ENCODE measurements at regions not wholly inside any gene's neighbourhood (a gene's known extent, or its start where the extent isn't known, plus 50 kb on each side); places are given as distances from the start of the nearest gene placed in this dataset.
"Not testable (repeated sequence)": the region's sequence is repeated elsewhere in the genome, so short reads cannot be mapped to it uniquely, and the experiment has no call there.

DNA sequence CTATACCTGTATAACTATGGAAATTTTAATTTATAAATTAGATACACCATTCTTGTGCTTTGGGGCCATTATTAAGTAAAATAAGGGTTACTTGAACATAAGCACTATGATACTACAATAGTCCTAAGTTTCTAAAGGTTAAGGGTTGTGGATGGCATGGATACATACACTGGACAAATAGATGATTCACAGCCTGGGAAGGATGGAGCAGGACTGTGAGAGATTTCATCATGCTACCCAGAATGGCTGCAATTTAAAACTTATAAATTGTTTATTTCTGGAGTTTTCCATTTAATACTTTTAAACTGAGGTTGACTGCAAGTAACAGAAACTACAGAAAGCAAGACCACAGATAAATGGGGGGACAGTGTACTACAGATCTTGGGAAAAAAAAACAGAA is 295.8 kb upstream of the ZNF804A start:
- in situ Hi-C loops (cut with HindIII; ENCODE audit: low sequenced_read_pairs) = no loop called here

DNA sequence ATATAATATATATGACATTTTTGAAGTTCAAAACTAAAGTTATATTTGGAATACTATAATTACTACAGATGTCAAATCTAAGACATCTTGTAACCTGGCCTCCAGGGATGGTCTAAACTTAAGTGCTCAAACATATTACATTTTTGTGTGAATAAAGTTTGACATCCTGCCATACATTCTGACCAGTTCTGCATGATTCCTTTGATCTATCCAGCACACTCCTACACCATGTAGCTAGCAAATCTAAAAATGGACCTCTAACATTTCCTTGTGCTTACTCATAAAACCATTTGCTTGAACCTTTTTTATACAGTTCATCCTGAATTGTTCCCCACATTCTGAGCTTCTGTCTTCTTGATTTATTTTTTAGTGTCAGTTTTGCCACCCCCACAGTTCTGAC is 294.3 kb upstream of the ZNF804A start:
- in situ Hi-C loops (cut with HindIII; ENCODE audit: low sequenced_read_pairs) = no loop called here

DNA sequence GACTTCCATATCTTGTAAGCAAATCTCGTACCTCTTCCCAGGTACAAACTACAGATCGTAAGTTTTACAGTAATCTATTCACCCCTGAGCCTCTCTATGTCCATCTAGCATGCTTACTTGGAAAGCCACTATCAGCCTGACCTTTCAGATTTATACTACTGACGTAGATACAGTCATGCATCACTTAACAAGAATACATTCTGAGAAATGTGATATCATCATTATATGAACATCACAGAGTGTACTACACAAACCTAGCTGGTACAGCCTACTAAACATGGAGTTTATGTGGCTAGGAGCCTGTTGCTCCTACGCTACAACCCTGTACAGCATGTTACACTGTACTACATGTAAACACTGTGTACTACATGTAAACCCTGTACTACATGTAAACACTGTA is 293.2 kb upstream of the ZNF804A start:
- in situ Hi-C loops (cut with HindIII; ENCODE audit: low sequenced_read_pairs) = no loop called here

DNA sequence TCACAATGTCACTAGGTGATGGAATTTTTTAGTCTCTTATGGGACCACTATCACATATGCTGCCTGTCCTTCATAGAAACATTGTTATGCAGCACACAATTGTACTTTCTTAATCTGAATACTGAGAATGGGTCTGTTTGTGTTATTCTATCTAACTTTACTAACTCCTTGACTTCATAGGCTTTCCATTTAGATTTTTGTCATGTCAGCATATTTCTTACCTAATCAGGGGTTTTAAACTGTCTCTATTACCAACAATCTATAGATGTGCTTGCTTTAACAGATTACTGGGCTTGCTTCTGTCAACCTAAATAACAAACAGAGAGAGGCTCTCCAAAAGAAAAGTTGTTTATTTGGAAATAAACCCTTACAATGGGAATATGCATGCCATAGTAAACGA is 289.6 kb upstream of the ZNF804A start:
- in situ Hi-C loops (cut with HindIII; ENCODE audit: low sequenced_read_pairs) = no loop called here

DNA sequence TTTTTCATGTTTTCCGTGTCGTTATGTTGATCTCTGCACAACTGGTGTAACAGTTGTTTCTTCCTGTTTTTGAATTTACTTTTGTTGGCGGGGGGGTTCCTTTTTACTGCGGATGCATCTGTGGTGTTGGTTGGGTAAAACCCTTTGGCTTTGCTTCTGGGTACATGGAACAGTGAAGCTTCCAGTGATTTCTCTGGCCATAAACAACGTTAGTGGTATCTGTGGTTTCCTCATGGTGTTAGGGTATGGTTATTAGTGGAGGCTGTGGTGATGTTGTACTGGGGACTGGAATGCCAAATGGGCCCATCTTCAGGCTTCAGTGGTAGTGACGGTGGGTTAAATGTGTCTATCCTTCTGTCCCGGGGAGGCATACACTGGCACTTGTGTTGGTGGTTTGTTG is 285.4 kb upstream of the ZNF804A start:
- in situ Hi-C loops (cut with HindIII; ENCODE audit: low sequenced_read_pairs) = no loop called here

DNA sequence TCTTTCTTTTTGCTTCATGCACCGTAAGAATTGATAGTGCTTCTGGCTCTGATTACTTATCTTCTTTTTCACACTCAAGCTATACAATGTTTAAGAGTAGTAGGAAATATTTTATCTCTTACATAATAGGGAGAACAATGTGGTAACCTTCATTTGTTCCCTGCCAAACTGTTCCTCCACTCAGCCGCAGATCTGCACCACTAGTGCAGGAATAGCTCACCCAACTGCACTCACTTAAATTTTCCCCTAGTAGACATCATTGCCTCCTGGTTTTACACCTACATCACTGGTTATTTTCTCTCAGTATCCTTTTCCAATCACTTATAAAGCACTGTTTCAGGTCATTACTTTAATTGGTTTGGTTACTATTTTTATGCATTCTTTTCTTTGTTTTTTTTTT is 283.5 kb upstream of the ZNF804A start:
- in situ Hi-C loops (cut with HindIII; ENCODE audit: low sequenced_read_pairs) = no loop called here

DNA sequence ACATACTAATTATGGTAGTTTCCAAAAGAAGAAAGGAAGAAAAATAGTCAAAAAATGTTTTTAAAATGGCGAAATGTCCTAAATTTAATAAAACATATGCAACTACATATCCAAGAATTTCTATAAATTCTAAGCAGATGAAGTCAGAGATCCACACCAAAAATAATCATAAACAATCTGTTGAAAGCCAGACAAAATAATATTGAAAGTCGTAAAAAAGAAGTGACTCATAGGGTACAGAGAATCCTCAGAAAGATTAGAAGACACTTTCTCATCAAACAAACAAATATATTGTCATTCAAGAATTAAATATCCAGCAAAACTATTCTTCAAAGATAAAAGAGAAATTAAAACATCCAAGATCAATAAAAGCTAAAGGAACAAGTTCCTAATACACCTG is 281.4 kb upstream of the ZNF804A start:
- in situ Hi-C loops (cut with HindIII; ENCODE audit: low sequenced_read_pairs) = no loop called here

DNA sequence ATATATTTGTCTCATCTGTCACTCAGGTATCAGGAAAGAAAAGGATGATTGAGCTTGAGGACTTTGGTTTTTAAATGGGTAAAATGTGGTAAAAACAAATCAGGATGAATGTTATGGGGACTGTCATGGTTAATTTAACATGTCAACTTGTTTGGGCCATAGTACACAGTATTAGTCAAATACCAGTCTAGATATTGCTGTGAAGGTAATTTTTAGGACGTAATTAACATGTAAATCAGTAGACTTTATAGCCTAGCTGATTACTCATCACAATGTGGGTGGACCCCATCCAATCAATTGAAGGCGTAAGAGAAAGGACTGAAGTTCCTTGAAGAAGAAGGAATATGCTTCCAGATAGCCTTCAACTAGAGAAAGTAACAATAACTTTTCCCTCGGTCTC is 275.7 kb upstream of the ZNF804A start:
- in situ Hi-C loops (cut with HindIII; ENCODE audit: low sequenced_read_pairs) = no loop called here

DNA sequence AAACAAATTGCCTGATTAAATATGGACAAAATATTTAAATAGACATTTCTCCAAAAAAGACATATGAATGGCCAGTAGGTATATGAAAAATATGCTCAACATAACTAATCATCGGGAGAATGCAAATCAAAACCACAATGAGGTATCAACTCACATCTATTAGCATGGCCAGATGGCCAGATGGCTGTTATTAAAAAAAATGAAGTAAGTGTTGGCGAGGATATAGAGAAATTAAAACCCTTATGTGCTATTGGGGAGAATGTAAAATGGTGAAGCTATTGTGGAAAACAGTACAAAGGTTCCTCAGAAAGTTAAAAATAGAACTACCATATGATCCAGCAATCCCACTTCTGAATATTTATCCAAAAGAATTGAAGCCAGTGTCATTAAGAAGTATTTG is 272.3 kb upstream of the ZNF804A start:
- in situ Hi-C loops (cut with HindIII; ENCODE audit: low sequenced_read_pairs) = no loop called here

DNA sequence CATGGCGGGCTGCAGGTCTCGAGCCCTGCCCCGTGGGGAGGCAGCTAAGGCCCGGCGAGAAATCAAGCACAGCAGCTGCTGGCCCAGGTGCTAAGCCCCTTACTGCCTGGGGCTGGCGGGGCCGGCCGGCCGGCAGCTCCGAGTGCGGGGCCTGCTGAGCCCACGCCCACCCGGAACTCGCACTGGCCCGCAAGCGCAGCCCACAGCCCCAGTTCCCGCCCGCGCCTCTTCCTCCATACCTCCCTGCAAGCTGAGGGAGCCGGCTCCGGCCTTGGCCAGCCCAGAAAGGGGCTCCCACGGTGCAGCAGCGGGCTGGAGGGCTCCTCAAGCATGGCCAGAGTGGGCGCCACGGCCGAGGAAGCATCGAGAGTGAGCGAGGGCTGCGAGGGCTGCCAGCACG is 270.5 kb upstream of the ZNF804A start:
- in situ Hi-C loops (cut with HindIII; ENCODE audit: low sequenced_read_pairs) = not testable (repeated sequence)

DNA sequence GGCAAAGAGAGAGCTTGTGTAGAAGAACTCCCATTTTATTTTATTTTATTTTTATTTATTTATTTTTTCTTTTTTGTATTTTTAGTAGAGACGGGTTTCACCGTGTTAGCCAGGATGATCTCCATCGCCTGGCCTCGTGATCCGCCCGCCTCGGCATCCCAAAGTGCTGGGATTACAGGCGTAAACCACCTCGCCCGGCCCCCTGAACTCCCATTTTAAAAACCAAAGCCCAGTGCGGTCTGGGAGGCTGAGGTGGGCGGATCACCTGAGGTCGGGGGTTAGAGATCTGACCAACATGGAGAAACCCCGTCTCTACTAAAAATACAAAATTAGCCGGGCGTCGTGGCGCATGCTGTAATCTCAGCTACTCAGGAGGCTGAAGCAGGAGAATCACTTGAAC is 267.8 kb upstream of the ZNF804A start:
- in situ Hi-C loops (cut with HindIII; ENCODE audit: low sequenced_read_pairs) = not testable (repeated sequence)

DNA sequence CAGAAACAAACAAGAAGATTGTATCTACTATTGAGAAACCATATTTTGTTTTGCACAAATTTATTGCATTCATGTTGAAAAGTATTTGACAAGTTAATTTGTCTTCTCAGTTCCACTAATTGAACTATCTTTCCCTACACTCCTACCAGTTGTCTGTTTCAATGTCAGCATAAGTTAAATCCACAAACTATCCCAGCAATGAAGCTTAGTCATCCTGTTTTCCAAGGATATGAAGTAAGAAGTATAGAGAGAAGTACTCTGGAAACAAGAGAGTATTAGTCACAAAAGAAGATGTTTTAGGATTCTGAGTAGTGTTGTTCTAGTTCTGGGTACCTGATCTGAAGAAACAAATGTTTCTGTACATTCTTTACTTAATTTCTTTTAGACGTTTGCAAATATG is 261.6 kb upstream of the ZNF804A start:
- in situ Hi-C loops (cut with HindIII; ENCODE audit: low sequenced_read_pairs) = no loop called here

DNA sequence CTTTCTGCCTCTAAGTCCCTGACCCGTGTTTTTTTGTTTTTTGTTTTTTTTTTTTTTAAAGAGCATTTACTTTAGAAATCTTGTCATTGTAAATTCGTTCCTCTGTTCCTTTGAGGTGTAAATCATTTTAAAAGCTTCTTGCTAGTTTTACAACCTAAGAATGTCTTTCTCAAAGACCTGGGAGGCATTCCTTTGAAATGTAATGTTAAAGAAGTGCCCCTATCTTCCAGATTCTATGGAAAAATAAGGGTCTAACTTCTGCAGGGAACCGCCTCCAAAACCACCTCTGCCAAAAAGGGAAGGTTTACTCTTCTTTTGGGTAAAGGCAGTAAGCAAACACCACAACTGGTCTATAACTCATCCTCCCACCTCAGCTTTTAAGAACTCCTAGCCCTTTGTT is 259.6 kb upstream of the ZNF804A start:
- in situ Hi-C loops (cut with HindIII; ENCODE audit: low sequenced_read_pairs) = no loop called here

DNA sequence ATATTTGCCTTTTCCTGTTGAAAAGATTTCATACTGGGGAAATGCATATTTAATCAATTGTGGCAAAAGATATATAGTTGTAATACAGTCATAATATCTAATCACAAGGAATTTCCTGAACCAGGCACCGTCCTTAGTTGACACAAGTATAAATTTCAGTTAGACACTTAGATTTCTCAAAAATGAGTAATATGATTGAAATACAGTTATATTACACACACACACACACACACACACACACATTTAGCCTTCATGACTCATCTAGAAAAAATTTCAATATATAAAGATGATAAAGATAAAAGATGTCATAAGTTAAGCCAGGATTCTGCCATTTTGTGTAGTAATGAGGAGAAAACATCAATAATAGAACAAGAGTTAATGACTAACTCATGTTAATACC is 258.4 kb upstream of the ZNF804A start:
- in situ Hi-C loops (cut with HindIII; ENCODE audit: low sequenced_read_pairs) = no loop called here

DNA sequence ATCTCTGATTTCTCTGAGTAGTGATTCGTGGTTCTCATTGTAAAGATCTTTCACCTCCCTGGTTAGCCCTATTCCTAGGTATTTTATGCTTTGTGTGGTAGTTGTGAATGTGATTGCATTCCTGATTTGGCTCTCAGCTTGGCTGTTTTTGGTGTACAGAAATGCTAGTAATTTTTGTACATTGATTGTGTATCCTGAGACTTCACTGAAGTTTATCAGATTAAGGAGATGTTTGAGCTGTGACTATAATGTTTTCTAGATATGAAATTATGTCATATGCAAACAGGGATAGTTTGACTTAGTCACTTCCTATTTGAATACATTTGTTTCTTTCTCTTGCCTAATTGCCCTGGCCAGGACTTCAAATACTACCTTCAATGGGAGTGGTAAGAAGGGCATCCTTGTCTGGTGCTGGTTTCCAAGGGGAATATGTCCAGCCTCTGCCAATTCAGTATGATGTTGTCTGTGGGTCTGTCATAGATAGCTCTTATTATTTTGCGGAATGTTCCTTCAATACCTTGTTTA is 251.9 kb upstream of the ZNF804A start:
- in situ Hi-C loops (cut with HindIII; ENCODE audit: low sequenced_read_pairs) = no loop called here

DNA sequence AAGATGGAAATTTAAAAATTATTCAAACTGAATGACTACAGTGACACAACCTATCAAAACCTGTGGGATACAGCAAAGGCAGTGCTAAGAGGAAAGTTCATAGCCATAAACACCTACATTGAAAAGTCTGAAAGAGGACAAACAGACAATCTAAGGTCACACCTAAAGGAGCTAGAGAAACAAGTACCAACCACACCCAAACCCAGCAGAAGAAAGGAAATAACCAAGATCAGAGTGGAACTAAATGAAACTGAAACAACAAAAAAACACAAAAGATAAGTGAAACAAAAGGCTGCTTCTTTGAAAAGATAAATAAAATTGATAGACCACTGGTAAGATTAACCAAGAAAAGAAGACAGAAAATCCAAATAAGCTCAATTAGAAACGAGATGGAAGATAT is 247.2 kb upstream of the ZNF804A start:
- in situ Hi-C loops (cut with HindIII; ENCODE audit: low sequenced_read_pairs) = no loop called here

DNA sequence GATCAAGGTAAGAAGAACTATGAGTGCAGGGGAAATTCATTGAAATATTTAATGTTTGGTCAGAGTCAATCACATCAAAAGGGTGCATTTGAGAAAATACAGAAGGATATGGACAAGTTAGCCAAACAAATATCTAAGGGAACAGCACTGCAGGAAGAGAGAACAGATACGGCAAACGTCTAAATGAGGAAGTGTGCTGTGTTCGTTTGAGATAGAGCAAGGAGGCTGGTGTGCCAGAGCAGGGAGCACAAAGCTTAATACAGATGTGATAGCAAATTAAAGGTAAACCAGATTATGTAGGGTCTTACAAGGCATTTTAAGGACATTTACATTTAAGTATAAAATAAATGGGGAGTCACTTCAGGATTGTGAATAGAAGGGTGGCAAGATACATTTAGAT is 241.3 kb upstream of the ZNF804A start:
- in situ Hi-C loops (cut with HindIII; ENCODE audit: low sequenced_read_pairs) = no loop called here

DNA sequence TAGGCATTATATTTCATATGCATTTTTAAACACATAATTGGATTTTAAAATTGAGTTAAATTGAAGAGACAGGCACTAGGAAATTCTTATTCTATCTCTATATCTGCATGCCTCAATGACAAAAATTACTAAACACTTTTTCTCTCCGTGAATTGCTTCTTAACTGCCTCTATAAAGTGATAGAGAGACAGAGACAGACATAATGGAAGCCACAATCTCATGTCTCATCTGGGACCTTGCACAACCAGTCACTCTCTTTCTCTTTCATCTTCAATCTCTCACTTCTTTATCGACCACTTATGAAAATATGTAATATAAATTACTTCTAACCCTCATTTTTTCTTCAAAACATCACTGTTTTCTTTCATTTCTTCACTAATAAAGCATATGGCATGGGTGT is 238.9 kb upstream of the ZNF804A start:
- in situ Hi-C loops (cut with HindIII; ENCODE audit: low sequenced_read_pairs) = no loop called here

DNA sequence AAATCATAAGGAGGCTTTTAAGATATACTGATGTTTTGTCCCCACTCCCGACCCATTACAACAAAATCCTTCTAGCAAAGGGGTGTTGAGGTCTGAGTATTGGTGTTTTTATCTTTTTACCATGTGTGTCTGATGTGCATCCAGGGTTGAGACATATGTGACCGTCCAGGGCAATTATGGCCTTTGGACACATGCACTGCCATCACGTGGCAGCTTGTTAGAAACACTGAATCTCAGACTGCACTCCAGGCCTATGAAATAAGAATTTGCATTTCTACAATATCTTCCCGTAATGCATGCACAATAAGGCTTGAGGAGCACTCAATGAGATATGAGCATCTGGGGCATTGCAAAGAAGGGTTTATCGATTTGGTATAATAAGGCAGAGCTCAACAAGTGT is 235.1 kb upstream of the ZNF804A start:
- in situ Hi-C loops (cut with HindIII; ENCODE audit: low sequenced_read_pairs) = no loop called here

DNA sequence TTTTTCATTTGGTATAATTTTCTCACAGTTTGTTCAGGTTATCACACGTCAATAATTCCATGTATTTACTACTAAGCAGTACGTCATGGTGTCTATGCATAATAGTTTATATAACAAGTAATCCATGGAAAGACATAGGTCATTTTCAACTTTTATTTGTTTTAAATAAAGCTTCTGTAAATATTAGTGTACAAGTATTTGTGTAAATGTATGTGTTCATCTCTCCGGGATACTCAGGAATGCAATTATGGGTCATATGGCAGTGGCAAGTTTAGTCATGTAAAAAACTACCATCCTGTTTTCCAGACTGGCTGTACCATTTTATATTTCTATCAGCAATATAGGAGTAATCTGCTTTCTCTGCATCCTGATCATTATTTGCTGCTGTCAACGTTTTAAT is 231.1 kb upstream of the ZNF804A start:
- in situ Hi-C loops (cut with HindIII; ENCODE audit: low sequenced_read_pairs) = no loop called here

DNA sequence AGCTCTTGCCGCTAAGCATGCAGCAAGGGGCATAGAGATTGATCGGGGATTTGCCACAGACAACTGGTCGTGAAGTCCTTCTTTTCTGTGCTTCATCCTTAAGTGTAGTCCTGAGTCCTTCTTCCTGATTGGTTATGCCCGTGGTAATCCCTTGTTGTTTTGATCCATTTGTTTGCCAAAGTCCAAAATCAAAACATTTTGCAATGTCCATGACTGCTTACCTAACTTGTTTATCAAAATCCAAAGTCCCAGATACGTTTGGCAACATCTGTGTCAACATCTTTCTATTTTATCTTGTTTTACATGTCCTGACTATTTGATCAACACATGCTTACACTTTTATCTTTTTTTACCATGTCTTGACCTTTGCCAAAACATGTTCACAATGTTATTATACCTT is 229.0 kb upstream of the ZNF804A start:
- in situ Hi-C loops (cut with HindIII; ENCODE audit: low sequenced_read_pairs) = no loop called here

DNA sequence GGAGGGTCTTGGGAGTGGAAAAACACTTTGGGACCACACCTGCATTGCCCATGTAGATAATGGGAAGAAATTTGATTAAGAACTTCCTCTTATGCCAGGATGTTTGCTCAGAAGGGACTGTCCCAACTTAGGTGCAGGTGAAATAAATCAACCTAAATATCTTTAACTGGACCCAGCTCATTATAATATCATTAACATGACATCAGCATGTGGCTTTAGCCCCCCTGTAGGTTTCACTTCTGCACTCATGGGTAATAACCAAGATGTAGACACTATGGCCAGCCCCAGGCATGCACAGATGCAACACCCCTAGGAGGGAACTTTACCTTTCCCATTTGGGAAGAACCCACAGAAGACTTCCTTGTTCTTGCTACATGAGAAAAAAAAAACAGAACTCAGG is 227.4 kb upstream of the ZNF804A start:
- in situ Hi-C loops (cut with HindIII; ENCODE audit: low sequenced_read_pairs) = no loop called here

DNA sequence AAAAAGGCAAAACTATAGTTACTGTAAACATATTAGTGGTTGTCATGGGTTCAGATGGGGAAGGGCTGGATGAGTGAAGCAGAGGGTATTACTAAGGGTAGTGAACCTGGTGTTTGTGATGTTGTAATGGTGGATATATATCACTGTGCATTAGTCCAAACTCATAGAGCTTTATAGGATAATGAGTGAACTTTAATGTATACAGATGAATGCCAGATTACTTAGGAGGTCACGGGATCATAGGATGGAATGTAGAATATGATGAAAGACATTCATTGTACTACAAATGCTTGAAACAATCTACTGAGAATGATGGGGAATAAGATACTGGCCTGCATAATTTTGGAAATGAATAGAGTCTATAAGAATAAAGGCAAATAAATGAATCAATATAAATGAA is 226.7 kb upstream of the ZNF804A start:
- in situ Hi-C loops (cut with HindIII; ENCODE audit: low sequenced_read_pairs) = no loop called here

DNA sequence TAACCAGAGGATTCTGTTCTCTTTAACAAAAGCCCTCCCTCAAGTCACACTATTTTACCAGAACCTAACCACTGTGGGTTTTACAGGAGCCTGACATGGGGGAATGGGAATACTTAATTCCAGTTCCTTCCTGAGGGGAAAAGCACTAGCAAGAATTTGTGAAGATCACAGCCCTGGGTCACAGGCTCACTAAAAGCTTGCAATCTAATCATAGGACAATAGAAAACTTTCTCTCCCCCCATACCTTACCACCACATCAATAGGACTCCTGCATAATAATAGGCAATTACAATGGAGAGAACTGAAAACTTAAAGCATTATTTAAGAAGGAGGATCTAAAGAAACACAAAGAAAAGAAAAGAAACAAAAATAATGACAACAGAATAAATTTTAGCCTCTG is 225.8 kb upstream of the ZNF804A start:
- in situ Hi-C loops (cut with HindIII; ENCODE audit: low sequenced_read_pairs) = no loop called here

Measured in DLD1 (cell line).